Stimulated activated CD8-positive, alpha-beta memory T cell treated with anti-CD3 and anti-CD28 coated beads, Interleukin-4, amount 100 ng/mL, for 1 hour (primary cell): ENCODE measurements at regions not wholly inside any gene's neighbourhood (a gene's known extent, or its start where the extent isn't known, plus 50 kb on each side); places are given as distances from the start of the nearest gene placed in this dataset.
"Not testable (repeated sequence)": the region's sequence is repeated elsewhere in the genome, so short reads cannot be mapped to it uniquely, and the experiment has no call there.

Source experiments
- DNase-seq, 2 donors: peaks; one replicate each; pipeline ENCODE4 v3.0.0-alpha.2; 2020; ENCODE audit warnings: low read depth in 2 of 2, low spot score in 1 of 2

DNA sequence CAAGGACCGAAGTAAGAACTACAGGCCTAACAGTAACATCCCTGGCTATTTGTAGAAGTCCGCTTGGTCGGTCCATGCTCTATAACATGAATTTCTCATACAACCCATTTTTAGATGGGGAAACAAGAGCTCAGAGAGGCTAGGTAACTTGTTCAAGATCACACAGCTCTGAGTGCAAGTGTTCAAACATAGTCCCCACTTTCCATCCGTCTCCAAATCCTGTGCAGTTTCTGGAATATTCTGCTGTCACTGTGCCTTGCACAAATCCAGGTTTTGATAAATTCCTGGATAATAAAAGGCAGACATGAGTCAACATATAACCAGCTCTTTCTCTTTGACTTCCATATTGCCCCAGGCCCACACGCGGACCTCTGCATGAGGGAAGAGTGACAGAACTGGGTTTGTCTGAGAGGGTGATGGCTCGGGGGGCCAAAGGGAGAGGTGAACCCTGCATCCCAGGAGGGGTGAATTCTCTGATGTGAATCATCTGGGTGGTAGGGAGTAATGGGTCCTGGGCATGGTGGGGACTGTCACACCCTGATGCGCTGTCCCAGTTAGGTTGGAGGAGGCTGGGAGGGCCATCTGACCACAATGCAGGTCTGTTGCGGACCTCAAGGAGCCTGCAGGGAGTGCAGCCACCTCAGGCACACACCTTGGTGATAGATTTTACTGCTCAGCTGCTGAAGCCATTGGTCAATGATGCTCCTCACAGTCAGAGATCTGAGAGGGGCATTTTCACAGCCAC is 162.2 kb downstream of the SMAD6 start:
- DNase-seq: no peak

DNA sequence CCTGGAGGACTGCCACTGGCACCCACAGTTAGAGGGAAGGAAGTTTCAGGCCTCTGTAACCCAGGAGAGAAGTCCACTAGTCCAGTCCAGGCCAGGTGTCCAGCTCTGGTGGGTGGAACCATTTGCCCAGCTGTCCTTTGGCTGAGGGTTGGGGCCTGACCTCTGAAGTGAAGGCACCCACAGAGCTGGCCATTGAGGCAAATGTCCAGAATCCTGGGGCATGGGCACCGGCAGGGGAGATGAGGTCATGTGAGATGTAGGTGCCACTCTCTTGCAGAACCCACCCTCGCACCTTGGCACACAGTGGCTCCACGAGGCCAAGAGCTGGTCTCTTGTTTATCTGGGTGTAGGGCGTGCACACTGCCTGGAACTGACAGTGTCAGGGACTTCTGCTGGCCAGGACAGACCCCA is 162.8 kb downstream of the SMAD6 start:
- no peak for DNase-seq

DNA sequence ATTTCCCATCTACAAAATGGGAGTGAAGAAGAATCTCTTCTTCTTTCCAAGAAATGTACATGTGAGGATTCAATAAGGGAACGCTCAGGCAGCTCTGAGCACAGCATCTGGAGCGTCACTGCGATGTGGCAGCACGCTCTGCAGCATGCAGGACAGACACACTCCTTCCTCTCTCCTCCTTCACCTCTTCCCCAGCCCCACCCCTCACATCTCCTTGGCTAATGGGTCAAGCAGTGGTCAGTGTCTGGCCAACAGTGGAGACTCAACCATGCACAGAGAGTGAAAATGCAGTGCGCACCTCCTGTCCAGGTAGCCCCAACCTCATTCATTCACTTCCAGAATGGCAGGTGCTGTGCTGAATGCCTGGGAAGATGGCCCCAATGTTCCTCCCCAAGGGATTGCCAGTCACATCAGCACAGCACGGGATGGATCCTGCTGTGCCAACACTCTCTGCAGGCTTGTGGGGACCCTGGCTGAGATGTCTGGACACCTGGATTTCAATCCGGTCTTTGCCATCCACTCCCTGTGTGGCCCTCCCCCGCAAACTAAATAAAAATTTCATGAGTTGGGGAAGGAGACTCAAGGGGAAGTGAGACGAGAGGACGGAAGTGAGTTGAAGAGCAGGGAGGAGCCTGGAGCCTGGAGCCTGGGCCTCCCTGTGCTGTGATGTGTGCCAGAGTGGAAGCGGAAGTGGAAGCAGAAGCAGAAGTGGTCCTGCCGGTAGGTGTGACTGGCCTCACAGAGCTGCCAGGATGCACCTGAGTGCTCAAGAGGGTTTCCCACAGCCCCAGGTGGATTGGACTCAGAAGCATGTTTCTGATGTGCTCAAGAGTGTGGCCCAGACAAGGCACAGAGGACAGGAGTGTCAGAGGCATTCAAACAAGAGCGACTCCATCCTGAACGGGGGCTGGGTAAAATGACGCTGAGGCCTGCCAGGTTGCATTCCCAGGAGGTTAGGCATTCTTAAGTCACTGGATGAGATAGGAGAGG is 163.9 kb downstream of the SMAD6 start:
- no peak for DNase-seq

DNA sequence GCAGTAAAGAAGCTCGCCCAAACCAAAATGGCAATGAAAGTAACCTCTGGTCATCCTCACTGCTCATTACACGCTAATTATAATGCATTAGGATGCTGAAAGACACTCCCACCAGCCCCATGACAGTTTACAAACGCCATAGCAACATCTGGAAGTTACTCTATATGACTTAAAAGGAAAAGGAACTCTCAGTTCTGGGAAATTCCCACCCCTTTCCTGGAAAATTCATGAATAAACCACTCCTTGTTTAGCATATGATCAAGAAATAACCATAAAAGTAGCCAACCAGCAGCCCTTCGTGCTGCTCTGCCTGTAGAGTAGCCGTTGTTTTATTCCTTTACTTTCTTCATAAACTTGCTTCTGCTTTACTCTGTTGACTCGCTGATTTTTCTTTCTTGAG is 164.6 kb downstream of the SMAD6 start:
- no peak for DNase-seq

DNA sequence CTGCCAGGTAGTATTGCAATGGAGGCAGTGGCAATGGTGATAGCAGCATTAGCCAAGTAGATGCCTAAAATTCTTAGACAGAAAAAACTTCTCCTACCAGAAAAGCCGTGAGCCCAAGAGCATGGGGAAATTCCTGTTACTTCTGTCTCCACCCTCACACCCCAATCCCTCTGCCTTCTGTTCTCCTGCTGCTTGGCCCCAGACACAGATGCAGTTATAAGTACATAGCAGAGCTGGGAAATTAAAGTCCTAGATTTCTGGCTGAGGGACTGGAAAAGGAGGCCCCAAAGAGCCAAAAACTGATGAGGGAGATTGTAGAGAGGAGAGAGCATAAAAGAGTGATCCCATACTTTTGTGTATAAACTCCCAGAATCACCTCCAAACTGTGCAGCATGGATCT is 166.9 kb downstream of the SMAD6 start:
- DNase-seq: no peak

DNA sequence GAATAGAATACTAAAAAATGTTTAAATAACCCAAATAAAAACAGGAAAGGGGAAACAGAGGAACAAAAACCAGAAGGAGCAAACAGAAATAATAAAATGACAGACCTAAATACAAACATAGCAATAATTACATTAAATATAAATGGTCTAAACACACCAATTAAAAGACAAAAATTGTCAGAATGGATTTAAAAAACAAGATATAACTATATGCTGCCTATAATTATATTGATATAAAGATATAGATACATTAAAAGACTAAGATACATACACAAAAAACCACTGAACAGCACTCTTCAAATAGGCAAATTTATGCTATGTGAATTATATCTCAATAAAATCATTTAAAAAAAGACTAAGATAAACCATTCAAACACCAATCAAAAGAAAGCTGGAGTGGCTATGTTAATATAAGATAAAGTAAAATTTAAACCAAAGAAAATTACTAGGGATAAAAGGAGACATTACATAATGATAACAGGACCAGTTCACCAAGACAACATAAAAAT is 168.9 kb downstream of the SMAD6 start:
- no peak for DNase-seq

DNA sequence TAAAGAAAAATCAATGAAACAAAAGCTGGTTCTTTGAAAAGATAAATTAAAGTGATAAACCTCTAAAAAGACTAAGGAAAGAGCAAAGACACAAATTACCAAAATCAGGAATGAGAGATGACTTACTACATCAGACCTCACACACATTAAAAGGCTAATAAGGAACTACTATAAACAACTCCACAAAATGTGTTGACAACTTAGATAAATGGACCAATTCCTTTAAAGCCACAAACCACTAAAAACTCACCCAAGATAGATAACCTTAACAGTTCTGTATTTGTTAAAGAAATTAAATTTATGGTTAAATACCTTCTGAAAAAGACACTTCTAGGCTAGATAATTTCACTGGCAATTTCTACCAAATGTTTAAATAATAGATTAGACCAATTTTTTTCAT is 170.4 kb downstream of the SMAD6 start:
- DNase-seq: no peak

DNA sequence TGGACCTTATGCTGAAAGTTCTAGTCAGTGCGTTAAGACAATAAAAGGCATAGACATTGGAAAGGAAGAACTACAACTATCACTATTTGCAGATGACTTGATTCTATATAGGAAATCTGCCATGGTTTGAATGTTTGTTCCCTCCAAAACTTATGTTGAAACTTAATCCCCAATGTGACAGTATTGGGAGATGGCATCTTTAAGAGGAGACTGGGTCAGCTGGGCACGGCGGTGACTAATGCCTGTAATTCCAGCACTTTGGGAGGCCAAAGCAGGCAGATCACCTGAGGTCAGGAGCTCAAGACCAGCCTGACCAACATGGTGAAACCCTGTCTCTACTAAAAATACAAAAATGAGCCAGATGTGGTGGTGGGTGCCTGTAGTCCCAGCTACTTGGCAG is 171.3 kb downstream of the SMAD6 start:
- DNase-seq: not testable (repeated sequence)

DNA sequence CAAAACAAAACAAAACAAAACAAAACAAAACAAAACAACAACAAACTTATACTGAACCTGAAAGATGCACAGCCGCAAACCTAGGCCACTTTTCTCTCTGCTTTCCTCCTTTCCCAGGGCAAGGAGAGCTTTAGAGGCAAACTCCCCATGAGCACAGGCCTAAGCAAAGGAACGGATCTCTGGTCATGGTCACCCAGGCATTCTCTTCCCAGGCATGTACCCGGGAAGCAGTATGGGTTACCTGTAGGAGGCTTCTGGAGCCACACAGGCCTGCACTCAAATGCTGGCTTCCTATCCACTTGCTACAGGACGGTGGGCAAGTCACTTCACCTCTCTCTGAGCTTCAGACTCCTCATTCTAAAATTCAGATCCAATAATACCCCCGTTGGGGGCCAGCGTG is 171.8 kb downstream of the SMAD6 start:
- DNase-seq: no peak

DNA sequence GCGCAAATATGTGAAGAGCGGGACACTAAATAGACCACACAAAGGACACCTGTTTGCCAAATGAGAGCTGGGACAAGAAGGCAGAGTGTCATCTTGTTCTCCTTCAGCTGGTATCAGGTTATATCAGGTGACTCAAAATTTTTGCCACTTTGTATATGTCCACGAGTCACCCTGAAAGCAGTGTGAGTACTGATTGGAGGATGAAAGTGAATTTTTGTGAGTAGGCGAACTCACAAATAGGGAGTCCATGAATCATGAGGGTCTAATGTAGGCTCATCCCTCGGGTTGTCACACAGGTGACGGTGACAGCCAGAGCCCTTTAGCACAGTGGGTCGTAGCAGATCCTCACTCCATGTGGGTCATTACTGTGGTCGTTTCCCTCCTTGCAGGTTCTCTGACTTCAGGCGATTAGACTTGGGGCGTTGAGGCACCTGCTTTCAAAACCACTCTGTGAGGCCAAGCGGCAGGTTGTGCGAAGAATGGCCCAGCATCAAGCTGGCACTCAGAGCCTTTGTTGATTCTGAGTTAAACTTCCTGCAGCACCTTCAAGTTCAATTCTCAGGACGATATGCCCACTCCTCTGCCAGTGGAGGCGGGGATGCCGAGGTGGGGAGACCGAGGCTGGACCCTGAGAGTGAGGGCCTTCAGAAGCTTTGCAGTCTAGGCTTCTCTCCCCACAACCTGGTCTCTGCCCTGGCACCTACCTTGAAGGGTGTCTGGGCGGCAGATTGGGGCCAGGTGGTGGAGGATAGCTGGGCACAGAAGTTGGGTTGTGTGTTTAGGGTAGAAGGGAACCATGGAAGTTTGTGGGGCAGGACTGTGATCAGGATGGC is 173.8 kb downstream of the SMAD6 start:
- DNase-seq: no peak

DNA sequence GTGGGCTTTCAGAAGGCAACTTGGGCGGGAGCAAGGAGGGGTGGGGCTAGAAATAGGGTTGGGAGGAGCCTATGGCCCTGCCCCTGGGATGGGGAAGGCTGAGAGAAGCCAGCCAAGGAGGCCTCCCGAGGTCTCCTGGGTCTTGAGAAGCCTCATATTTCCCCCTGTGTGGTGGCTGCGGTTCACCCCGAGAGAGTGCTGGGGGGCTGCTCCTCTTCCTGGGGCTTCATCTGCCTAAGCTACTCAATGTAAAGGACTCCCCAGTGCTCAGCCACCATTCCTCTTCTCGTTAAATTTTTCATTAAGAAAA is 174.3 kb downstream of the SMAD6 start:
- no peak for DNase-seq

DNA sequence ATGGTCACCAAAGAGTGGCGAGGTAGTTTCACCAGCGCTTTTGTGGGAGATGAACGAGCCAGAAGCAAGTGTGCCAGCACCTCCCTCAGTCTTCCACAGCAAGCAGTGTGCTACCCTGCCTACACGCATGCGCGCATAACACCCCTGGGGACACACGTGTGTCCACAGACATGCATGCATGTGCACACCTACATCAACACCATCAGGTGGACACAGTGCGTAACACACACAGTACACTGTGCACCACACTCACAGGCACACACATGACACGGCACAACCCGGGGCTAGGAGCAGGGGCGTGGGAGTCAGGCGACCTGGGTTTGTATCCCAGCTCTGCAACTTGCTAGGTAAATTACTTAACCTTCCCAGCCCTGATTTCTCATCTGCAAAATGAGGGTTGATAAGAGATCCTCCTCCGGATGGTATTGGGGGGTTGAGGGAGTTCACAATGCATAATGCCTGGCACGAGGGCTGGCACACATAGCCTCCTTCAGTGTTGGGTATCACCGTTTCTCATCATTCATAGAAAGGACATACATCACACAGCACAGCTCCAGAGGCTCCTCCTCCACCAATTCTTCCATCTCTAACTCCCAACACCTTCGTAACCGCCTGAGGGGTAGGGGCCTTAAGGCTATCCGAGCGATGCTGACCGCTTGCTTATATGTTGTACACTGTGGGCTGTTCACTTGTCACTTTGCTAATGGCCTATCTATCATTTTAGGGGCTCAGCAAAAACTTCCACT is 174.9 kb downstream of the SMAD6 start:
- no peak for DNase-seq

DNA sequence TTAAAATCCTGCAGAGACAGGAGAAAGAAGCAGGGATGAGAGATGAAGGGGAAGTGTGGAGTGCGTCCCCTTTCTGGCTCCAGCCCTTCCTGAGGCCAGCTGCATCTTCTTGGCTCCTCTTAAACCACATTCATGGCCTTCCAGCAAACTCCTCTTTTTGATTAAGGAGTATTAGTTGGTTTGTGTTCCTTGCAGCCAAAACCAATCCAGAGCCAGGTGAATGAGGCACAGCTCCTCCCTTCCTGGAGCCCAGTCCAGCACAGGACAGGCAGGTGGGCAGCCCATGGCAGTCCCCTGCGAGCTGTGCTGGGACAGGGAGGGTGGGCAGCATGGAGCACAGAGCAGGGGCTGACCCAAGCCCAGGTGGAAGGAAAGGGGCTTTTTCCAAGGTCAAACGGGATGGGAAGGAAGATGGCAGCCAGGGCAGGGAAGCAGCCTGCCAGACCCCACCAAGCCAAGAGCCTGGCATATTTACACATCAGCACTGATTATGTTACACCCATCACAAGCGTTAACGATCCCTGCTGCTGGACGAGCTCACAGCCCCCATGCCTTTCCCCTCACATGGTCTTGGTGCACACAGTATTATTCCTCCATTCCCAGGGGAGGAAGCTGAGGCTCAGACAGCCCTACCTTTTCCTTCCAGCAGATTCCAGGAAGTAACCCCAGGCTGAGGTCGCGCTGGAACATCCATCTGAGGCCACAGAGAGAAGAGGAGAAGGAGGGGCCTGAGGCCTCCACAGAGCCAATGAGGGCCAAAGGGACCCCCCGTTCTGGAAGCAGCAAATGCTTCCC is 175.6 kb downstream of the SMAD6 start:
- no peak for DNase-seq

DNA sequence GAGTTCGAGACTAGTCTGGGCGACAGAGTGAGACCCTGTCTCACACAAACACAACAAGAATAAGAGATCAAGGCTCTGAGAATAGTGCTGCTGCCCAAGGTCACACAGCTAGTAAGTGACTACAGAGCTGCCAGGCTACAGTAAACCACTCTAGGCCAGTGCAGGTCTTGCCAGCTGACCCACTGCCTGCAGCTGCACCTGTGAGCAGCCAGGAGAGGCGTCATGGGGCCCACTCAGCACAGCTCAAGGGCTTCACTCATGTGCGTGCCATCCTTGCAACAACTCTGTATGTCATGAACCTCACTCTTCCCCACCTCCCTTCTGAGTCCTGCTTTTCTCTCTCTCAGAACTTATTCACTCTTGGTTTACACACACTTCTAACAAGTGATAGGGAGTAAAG is 176.7 kb downstream of the SMAD6 start:
- DNase-seq: no peak

DNA sequence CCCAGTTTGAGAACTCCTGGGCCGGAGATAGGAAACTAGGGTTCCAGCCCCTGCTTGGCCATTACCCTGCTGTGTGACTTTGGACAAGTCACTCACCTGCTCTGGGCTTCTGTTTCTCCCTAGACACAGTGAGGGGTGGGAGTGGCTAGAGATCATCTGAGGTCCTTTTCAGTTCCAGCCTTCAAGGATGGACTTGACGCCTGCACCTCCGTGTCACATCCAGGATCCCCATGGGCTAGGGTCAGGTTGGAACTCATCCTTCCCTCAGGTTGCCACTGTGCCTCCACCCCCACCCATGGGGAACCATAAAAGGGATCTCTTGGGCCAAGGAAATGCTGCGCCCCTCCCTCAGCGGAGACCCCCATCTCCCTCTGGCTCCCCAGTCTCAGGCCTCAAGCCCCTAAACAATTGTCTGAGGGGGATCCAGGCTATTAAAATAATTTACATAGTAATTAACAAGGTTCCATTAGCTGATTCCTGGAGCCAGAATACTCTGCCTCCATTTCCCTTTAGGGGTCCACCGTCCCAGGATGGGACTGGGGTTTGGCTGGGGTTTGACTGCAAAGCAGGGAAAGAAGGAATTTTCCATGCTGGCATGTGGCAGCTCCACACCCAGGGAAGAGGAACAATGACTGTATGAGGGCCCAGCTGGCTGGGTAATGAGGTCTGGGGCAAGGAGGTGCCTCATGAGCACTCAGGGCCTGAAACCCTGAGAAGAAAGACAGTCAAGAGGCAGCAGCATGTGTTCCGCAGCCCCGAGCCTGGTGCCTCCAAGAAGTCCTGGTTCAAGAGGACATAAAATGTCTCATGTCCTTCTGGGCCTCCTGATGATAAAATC is 177.7 kb downstream of the SMAD6 start:
- DNase-seq: no peak

DNA sequence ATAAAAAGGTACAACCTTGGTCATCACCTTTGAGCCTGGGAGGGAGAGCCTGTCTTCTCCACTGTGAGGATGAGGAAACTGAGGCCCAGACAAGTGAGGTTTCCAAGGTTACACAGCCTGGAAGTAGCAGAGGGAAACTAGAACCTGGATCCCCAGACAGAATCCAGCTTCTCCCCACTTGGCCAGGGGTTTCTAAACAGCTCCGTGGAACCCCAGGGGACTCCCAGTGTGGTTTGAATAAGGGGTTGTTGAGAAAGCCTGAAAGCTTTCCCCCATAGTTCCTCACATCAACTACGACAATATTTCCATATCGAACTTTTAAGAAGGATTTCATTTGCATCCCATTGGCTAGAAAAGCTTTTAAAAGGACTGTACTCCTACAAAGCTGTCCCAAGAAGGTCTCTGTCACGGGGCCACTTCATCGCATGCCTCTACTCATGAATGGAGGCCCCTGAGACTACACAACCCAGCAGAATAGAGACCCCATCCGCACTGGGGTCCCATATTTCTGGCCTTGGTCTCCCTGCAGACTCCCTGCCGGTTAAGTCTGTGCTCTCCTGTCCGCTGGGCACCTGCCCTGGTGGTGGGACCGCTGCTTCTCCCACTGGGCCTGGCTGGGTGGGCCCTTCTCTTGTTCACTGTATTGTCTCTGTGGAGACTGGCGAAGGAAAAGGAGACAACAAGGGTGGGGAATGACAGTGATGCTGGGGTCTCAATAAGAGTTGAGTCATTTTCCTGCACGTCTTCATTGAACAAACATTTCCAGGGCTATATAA is 178.5 kb downstream of the SMAD6 start:
- DNase-seq: no peak

DNA sequence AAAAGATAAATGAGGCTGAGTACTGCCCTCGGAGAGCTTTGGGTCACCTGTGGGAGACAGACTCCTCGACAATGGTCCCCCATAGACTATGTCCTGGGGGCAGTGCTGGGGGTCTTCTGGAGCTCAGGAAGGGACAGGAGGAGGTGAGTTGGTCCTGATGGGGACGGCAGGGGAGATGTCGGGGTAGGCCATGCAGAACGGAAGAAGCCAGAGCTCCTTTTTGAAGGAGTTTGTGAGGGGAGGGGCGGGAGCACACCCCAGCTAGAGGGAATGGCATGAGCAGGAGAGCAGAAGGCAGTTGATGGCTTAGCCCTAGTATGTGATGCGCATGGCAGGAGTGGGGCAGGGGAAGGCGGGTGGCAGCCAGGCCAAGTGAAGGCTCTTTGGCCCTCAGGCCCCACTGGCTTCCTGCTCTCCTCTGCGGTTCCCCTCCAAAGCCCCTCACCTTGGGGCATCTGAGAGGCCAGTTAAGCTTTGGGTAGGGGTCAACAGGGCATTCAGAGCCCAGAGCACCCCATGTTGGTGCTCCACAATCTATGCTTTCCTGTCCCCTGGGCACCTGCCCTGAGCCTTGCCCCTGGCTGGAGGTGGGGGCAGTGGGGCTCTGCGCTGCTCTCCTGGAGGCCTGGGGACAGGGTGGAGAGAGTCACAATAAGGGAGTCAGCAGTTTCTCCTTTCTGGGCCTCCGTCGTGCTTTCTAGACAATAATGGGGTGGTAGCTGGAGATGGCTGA is 179.3 kb downstream of the SMAD6 start:
- DNase-seq: no peak
